Smooth muscle cell of the brain vasculature (primary cell): ENCODE measurements at regions not wholly inside any gene's neighbourhood (a gene's known extent, or its start where the extent isn't known, plus 50 kb on each side); places are given as distances from the start of the nearest gene placed in this dataset.

Experiments
- DNase-seq: peaks from one replicate; pipeline ENCODE4 v3.0.0-alpha.2; 2012; ENCODE audit warnings: low read depth, low spot score

DNA sequence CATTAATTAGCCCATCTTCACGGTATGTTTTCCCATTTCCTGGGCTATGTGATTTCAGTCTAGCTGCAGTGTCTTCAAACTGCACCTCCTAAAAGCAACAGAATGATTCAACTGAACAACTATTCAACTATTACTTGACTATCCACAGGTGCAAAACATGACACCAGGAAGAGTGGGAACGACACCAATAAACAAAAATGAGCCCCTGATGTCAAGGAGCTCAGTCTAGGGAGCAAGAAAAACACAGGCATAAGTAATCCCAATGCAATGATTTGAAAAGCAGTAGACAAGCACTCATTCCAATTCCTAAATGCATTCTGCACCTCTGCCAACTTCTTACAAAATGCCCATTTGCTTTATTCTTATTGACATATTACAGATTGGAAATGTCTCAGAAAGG is 285.6 kb downstream of the ETS1 start:
- no peak for DNase-seq

DNA sequence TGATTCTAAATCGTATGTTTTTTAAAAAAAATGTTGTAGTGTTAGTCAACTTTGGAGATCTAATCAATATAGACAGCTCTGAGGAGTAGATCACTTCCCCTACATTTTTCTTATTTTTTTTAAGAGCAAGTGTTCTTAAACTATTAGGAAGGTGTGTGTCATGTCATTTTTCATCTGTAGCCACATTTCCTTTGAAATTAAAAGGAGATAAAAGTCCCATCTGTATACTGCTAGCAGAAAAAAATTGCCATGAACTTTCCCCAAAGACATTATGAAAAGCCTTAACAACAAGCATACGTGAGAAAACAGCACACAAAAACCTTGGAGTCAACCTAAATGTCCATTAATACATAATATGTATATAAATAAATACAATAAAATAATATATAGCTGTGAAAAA is 286.6 kb downstream of the ETS1 start:
- no peak for DNase-seq

DNA sequence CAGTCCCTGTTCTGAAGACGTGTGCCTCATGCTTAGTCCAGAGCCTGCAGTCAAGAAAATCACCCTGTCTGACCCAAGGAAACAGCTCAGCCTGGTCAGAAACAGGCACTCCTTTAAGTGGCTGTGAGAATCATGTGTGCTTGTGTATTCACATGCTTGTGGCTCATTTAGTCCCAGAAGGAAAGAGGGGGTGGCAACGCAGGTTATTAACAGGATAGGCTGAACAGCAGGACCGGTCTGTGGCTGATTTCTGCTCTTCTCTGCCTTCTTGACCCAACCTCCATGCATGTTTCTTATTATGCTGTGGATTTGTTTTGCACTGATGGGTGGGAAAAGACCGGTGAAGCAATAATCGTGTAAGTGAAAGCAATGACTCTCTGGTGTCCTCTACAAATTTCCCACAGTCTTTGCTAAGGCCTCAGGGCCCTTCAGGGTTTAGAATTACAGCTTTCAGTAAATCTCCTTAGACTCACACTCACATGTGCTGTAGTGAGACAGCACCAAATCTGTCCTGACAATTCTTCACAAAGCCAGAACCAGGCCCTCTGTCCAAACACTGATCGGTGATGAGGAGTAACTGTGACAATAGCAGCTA is 288.1 kb downstream of the ETS1 start:
- peak; percentile 45 for DNase-seq

DNA sequence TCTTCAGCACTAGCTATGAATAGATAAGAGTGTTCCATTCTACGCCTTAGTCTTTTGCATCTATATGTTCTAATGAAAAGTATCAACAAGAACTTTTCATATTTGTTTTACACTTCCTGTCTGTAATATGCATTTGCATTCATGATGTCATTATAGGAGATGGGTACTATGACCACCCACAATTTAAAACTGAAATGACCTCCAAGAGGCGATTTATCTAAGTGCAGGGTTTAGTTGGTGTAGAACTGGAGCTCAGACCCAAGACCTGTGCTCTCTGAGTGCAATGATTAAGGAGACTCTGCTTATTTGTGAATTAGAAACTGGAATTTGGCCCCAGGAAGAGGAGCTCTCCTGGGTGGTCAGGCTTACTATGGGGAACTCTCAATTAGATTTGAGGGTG is 289.1 kb downstream of the ETS1 start:
- DNase-seq = no peak

DNA sequence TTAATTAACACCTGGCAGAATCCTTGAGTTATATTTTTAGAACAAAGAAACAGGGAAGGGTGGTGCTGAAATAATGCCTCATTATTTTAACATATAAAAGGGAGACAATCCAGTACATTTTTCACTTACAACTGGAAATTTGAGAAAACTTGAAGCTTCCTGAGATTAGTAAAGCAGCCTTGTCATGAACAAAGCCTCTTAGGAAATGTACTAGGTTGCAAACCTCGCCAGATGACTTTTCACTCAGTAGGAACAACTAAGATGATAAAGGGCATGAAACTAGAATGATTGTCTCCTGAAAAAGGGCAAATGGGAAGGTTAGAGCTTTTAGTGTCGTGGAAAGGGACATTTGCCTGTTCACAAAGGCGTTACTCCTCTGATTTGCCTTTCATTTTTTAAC is 289.6 kb downstream of the ETS1 start:
- no peak for DNase-seq

DNA sequence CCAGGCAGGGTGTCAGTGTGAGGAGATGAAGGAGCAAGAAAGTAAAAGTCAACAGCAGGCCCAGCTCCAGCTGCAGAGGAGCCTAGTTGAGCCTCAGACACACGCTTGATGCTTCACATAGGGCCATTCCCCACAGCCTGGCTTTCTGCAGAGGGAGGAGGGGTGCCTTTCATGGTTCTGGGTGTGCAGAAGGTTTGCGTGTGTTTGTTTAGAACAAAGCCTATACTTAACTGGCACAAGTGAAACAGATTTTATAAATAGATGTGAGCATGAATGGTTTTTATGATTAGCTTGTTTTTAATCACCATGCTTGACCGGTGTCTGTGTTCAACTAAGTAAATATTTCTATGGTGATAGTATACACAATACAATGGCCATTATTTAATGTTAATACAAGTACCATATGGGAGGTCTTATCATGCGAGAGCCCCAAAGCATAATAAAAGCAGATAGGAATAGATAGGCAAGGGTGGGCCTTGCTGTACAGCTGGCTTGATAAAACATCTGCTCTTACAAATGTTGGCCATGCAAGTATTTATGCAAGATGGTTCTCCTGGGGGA is 290.2 kb downstream of the ETS1 start:
- no peak for DNase-seq

DNA sequence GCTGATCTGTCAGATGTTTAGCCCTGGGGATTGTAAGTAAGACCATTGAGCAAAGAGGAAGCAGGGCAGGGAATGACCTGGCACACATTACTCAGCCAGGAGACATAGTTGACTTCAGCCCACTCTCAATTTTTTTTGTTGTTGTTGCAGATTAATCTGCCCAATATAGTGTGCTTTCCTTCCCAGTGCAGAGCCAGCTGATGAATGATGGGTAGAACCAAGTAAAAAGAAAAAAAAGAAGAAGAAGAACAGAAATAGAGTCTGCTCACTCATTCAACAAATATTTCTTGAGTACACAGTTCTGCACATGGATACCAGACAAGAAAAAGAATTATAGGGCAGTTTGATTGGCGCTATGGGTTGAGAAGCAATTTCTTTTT is 292.7 kb downstream of the ETS1 start:
- no peak for DNase-seq

DNA sequence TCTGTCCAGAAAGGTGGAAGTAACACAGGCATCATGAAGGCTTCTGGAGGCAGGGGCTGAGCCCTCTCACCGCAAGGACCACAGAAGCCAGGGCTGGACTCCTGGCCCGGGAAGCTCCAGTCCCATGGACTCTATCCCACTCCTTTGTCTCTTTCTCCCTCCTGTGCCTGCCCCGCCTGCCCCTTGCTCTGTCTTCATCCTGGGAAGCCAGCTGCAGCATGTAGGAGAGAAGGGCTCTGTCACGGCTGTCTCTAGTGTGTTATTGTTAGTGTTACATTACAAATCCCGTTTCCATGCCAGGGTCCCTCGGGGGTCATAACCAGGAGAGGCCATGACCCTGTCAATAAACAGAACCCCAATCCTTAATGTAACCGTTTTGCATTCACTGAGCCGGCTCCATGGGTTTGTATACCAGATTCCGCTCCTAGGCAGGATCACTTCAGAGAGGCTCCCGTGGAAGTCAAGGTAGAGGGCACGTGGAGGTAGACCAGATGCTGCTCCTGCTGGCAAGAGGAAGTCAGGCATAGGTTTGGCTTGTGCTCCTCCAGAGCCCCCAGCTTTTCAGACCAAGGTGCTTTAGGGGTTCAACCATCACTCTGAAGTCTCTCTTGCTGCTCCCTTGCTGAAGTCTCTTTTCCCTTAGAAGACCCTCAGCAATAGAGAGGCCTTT is 293.2 kb downstream of the ETS1 start:
- DNase-seq = no peak

DNA sequence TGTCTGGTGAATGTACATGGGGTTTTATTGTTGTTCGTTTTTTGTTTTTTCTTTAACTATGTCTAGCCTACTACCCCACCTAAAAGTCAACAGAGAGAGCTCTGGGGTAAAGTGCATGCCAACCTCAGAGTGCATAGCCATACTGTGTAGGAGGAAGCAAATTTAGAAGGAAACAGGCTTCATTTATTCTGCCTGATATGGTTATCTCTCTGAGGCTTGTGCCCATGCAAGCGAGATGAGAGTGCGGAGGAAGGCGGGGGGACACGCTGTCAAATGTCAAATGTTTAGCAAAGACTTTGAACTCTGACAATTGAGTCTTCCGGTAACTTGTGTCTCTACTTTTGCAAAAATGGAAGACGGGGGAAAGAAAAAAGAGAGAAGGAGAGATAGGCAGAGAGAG is 295.5 kb downstream of the ETS1 start:
- DNase-seq = no peak

DNA sequence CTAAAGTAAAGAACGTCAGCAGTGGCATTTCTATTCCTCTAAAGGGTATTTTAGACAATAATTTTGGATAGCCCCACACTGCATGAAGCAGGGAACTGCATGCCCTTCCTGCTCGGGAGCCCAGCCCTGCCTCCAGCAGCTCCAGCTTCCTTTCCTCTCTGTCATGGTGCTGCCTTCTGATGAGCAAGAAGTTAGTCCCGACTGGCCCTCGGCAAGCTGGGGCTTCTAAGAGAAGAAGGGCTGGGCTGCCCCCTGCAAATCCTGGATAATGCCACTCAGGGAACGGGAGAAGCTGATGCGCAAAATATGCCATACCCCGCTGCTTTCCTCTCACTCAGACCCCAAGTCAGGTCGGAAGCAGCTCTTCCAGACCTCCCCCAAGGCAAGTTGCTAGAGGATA is 296.4 kb downstream of the ETS1 start:
- no peak for DNase-seq

DNA sequence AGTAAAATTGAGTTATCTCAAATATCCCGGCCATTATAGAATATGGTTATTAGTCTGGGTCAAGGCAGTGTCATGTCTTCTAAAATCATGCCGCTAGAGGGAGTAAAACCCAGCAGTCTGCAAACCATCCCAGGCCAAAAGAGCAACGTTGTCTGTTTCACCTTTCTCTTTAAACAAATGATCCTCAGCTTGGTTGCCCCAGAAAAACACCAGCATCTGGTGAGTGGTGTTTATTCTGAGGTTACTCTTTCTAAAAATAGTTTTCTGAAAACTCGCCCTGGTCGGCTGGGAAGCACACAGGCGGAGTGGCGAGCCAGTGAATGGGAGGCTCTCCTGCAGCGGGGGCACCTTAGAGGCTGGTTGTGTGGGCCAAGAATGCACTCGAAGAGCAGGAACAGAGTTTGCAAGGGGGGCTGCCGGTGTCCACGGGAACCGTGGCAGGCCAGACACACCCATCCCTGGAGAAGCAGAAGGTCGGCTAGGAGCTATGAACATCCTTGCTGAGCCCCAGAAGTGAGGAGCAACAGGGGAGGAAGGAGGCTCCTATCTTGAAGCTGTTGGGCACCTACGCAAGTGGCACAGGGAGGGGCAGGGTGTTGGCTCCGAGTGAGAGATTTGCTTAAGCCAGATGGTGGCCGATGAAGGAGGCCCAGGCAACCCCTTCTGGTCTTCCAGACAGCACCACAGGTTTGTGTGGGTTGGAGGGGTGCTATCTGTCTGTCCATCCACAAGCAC is 297.1 kb downstream of the ETS1 start:
- peak; percentile 80 for DNase-seq

DNA sequence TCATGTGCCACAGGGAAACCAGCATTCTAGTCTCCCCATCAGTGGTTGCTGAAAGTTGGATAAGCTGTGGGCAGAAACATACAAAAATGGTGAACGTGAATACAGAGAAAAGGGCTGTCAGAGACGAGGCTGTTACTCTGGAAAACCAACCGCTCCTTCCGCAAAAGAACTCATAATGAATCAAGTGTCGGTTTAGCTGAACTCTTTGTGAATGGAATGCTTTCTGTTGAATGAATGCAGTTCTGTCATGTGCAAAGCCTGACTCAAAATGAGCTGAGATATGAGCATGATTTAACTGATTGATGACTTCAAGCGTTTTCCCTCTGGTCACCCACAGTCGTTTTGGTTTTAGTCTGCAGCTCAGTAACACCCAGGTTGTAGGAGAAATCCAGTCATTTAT is 298.3 kb downstream of the ETS1 start:
- DNase-seq = no peak

DNA sequence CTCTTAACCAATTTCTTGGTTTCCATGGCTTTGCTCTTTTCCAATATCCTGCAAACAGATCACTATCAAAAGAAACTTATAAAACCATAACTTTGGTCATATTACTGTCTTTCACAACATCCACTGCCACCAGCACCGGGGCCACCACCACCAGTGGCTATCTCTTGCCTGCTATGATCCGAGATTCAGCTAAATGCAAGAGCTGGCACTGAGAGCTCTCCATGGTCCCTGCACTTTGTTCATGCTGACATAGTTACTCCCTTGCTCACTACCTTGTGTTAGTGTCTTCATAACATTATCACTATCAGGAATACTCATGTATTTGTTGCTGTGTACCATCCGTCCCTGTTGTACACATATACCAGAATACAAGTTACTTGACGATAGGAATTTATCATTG is 299.0 kb downstream of the ETS1 start:
- no peak for DNase-seq

DNA sequence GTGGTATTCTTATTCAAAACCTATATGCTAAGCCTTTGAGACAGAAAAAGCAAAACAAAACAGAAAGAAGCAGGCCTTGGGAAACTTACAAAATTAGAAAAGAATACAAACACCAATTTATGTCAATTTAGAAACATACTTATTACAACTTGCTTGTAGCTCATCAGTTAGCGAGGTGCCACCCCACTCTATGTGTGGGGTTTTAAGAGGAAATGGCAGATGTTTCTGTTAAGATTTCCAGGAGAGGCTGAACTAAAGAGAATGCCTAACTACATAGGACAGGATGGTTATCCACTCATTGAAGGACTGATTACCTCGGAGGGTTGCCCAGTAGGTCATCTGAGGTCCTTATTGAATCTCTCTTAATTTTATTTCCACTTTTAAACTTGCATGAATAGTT is 302.0 kb downstream of the ETS1 start:
- DNase-seq = no peak

DNA sequence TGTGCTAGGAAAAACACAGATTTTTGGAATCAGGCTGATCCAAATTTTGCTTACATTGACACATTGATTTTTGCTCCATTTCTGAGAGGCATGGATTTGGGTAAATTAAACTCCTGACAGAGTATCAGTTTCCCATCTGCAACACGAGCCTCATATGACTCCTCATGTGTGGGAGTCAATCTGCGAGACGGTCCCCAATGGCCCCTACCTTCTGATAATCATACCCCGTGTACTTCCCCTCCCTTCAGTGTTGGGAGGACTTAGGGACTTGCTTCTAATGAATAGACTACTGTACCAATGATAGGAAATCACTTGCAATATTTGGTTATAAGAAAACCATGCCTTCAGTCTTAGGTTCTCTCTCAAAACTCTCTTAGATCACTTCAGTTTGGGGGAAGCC is 302.7 kb downstream of the ETS1 start:
- no peak for DNase-seq

DNA sequence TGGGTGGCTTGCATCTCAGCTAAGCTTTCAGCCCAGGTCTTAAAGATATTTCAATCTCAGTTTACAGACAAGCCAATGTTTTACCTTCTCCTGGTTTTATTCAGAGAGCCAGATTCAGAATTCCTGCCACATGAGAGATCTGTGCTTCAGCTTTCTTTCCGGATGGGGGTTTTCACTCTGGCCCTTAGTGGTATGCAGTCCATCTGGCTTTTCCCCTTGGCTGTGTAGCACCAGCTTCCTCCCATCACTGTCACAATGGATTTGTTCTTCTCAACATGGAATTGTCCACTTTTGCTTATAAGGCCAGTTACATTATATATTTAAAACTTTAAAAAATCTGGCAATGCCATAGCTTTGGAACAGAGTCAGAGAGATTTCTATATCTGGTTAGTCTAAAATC is 303.9 kb downstream of the ETS1 start:
- no peak for DNase-seq

DNA sequence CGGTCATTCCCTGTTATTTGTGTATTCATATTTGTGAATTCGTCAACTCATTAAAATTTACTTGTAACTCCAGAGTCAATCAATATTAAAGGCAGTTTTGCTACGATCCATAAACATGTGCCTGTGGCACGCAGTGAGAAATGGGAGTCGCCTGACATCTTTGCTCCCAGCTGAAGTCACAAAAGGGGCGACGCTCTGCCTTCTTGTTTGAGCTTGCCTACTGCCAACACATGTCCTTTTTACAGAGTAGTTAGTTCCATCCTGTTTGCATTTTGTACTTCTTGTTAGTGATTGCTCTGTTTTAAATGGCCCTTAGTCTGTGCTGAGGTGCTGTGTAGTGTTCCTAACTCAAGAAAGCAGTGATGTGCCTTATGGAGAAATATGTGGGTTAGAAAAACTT is 305.3 kb downstream of the ETS1 start:
- no peak for DNase-seq

DNA sequence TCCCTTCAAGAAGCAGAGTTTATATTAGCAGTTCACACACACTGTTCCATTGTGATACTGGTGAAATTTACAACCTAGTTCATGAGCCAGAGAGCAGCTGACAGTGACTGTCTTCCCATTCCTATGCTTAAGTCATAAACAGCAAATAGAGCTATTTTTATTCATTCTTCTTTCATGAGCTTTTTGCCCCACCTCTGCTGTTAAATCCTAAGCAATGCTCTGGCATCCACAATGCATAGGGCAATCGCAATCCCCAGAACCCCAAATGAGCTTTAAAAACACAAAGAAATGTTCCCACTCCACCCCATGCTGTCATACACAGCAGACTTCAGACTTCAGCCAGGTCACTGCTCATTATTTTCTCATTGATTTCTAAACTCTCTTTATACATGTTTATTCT is 307.5 kb downstream of the ETS1 start:
- no peak for DNase-seq

DNA sequence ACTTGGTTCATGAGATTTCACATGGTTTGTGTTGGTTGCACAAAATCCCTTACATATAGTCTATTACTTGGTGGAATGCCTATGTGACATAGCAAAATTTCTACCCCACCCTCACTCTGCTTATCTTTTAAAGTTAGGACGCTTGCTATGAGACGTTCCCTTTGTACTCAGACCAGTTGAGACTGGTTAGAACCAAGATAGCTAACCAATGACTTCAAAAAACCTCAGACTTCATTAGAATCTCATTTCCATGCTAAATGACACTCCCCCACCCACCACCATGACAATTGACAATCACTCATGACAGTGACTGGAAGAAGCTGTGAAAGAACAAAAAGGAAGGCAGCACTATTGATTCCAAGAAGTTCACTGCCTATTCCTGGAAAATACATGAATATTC is 313.6 kb downstream of the ETS1 start:
- DNase-seq = no peak

DNA sequence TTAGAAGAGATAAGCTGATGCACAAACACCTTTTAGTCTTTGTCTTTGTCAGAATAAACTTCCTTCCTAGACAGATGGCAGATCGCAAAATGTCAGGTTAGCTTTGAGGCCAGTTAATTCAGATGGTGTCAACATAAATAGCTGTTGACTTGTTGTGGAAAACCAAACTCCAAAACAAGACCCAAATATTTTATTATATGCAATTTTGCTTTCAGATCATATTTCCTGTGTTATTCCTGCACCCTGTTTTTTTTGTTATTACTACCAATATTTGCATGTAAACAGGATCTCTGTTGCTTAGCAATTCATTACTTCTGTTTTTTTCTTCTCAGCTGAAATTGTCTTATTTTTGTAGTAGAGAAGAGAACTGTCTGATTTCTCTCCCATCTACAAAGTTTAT is 316.0 kb downstream of the ETS1 start:
- no peak for DNase-seq

DNA sequence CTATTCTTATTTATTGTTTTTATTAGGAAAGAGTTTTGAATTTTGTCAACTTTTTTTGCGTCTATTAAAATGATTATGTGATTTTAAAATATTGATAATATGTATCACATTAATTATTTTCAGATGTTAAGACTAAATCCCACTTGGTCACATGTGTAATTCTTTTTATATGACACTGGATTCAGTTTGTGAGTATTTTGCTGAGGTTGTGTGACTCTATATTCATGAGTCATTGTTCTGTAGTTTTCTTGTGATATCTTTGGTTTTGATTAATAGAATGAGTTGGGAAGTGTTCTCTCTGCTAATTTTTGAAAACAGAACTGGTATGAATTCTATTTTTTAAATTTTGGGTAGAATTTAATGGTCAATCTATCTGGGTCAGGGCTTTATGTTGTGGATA is 317.9 kb downstream of the ETS1 start:
- DNase-seq = no peak

DNA sequence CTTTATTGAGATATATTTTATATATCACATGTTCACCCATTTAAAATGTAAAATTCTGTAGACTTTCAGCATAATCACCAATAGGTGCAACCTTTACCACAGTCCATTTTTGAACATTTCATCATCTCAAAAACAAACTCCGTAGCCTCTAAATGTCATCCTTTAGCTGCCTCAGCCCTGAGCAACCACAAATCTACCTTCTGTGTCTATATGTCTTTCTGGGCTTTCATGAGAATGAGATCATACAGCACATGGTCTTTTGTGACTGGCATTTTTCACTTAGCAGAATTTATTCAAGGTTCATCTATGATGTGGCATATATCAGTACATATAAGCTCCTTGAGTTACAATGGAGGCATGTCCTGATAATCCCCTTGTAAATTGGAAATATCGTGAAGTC is 320.5 kb downstream of the ETS1 start:
- no peak for DNase-seq
